WTC11 (cell line): ENCODE measurements at regions not wholly inside any gene's neighbourhood (a gene's known extent, or its start where the extent isn't known, plus 50 kb on each side); places are given as distances from the start of the nearest gene placed in this dataset.

Experiments
- CTCF ChIP-seq: fragments of 200-600 bp; IDR thresholded peaks from 2 replicates; pipeline ENCODE4 v1.8.0; 2022; ENCODE audit warnings: antibody characterized with exemption
- ESRRA ChIP-seq: sonication (generic); formaldehyde crosslinking; IDR thresholded peaks from 2 replicates; pipeline ENCODE4 v1.8.1; 2022; ENCODE audit warnings: mild to moderate bottlenecking, missing genetic modification reagents, borderline replicate concordance
- JUN ChIP-seq: sonication (generic); formaldehyde crosslinking; IDR thresholded peaks from 2 replicates; pipeline ENCODE4 v1.8.0; 2023; ENCODE audit warnings: mild to moderate bottlenecking, missing genetic modification reagents
- MXD4 ChIP-seq: fragments of 250-450 bp; sonication (Bioruptor Pico); IDR thresholded peaks from 2 replicates; pipeline ENCODE4 v1.8.0; 2021; ENCODE audit warnings: mild to moderate bottlenecking, moderate library complexity, borderline replicate concordance
- NR3C1 ChIP-seq: sonication (generic); formaldehyde crosslinking; conservative IDR thresholded peaks from 2 replicates; pipeline ENCODE4 v1.8.1; 2023; ENCODE audit warnings: low read depth, mild to moderate bottlenecking, missing genetic modification reagents
- RELA ChIP-seq: sonication (generic); formaldehyde crosslinking; IDR thresholded peaks from 2 replicates; pipeline ENCODE4 v1.8.1; 2022; ENCODE audit warnings: missing genetic modification reagents, mild to moderate bottlenecking, borderline replicate concordance
- SMAD3 ChIP-seq: sonication (generic); formaldehyde crosslinking; IDR thresholded peaks from 2 replicates; pipeline ENCODE4 v1.8.0; 2022; ENCODE audit warnings: missing genetic modification reagents, mild to moderate bottlenecking, borderline replicate concordance
- SP1 ChIP-seq: sonication (generic); formaldehyde crosslinking; conservative IDR thresholded peaks from 2 replicates; pipeline ENCODE4 v1.8.1; 2022; ENCODE audit warnings: missing genetic modification reagents
- ZNF423 ChIP-seq: fragments of 250-450 bp; sonication (Bioruptor Pico); IDR thresholded peaks from 2 replicates; pipeline ENCODE4 v2.1.2; 2022; ENCODE audit warnings: mild to moderate bottlenecking, moderate library complexity

- TF ChIP-seq CTCF (no peak), NR3C1 (CRISPR knock-in tag) (no peak), SMAD3 (no peak), JUN (CRISPR knock-in tag) (no peak), ESRRA (no peak), ZNF423 (CRISPR knock-in tag) (no peak), MXD4 (no peak), SP1 (no peak), RELA (no peak)
These were observed 1097.8 kb upstream of the SLC10A2 start for GRCh38 chr13:104163866-104164630.
